Skeletal muscle tissue (tissue), 3 donors: ENCODE measurements at regions not wholly inside any gene's neighbourhood (a gene's known extent, or its start where the extent isn't known, plus 50 kb on each side); places are given as distances from the start of the nearest gene placed in this dataset.
"Not testable (repeated sequence)": the region's sequence is repeated elsewhere in the genome, so short reads cannot be mapped to it uniquely, and the experiment has no call there.

Experiments used
- H3K27ac ChIP-seq: one replicate; pipeline ENCODE4 v1.7.0; 2013; ENCODE audit warnings: mild to moderate bottlenecking, low read depth, low read length, inconsistent platforms
- H3K27me3 ChIP-seq, 3 donors: one replicate each; pipeline ENCODE4 v1.7.0; 2013; ENCODE audit warnings: low read length in 3 of 3; ENCODE audit not compliant: control insufficient read depth in 3 of 3, insufficient read depth in 3 of 3
- H3K36me3 ChIP-seq, 3 donors: one replicate each; pipeline ENCODE4 v1.7.0; 2013; ENCODE audit warnings: low read length in 3 of 3; ENCODE audit not compliant: control insufficient read depth in 3 of 3, insufficient read depth in 3 of 3
- H3K4me1 ChIP-seq, 3 donors: one replicate each; pipeline ENCODE4 v1.7.0; 2013; ENCODE audit warnings: low read length in 3 of 3, mild to moderate bottlenecking in 3 of 3; ENCODE audit not compliant: control insufficient read depth in 3 of 3, insufficient read depth in 3 of 3
- H3K4me3 ChIP-seq, 3 donors: one replicate each; pipeline ENCODE4 v1.7.0; 2013; ENCODE audit warnings: low read length in 3 of 3
- H3K9ac ChIP-seq, 3 donors: one replicate each; pipeline ENCODE4 v1.7.0; 2013; ENCODE audit warnings: low read length in 3 of 3, mild to moderate bottlenecking in 3 of 3, moderate library complexity in 2 of 3, low read depth in 1 of 3
- H3K9me3 ChIP-seq, 3 donors: one replicate each; pipeline ENCODE4 v1.7.0; 2013; ENCODE audit warnings: low read length in 3 of 3; ENCODE audit not compliant: control insufficient read depth in 3 of 3
- donor health status: Osteomylitis.

GRCh38 chr9:106769331-106769730 is 93.6 kb upstream of the ZNF462 start:
- Histone ChIP-seq H3K9ac (no peak overlapping the region), H3K4me1 (peaks cover 6 to 25% (median 8%) of the 10 kb centered on the region in 3 donors), H3K9me3 (no peaks in the 10 kb centered on the region), H3K4me3 (no peak overlapping the region), H3K36me3 (no peaks in the 10 kb centered on the region), H3K27ac (no peak overlapping the region), H3K27me3 (no peaks in the 10 kb centered on the region)

- H3K4me3 ChIP-seq, result peak overlapping the region in 1 of 3 donors; percentile 44
- no peaks in the 10 kb centered on the region for H3K36me3 ChIP-seq
- peak overlapping the region in 1 of 3 donors; percentile 40 for H3K9ac ChIP-seq
- peak overlapping the region; percentile 83 for H3K27ac ChIP-seq
- H3K4me1 ChIP-seq, result peaks cover 6 to 33% (median 8%) of the 10 kb centered on the region in 3 donors
- H3K9me3 ChIP-seq, result no peaks in the 10 kb centered on the region
- no peaks in the 10 kb centered on the region for H3K27me3 ChIP-seq
Observed at GRCh38 chr9:106771608-106772007, 91.4 kb upstream of the ZNF462 start.

GRCh38 chr9:106772523-106773290 is 90.3 kb upstream of the ZNF462 start:
- peak overlapping the region in 1 of 3 donors; percentile 40 for H3K9ac ChIP-seq
- no peaks in the 10 kb centered on the region for H3K27me3 ChIP-seq
- no peaks in the 10 kb centered on the region for H3K9me3 ChIP-seq
- no peak overlapping the region for H3K4me3 ChIP-seq
- H3K27ac ChIP-seq, result peak overlapping the region; percentile 83
- no peaks in the 10 kb centered on the region for H3K36me3 ChIP-seq
- H3K4me1 ChIP-seq, result peaks cover 6 to 33% (median 8%) of the 10 kb centered on the region in 3 donors

GRCh38 chr9:106773750-106774149 is 89.2 kb upstream of the ZNF462 start:
- Histone ChIP-seq H3K36me3 (no peaks in the 10 kb centered on the region), H3K27ac (peak overlapping the region; percentile 83), H3K27me3 (no peaks in the 10 kb centered on the region), H3K4me1 (peaks cover 6 to 33% (median 8%) of the 10 kb centered on the region in 3 donors), H3K9ac (no peak overlapping the region), H3K4me3 (no peak overlapping the region), H3K9me3 (no peaks in the 10 kb centered on the region)

- H3K27me3 ChIP-seq, result no peaks in the 10 kb centered on the region
- H3K36me3 ChIP-seq, result no peaks in the 10 kb centered on the region
- no peak overlapping the region for H3K4me3 ChIP-seq
- peaks cover 6 to 33% (median 8%) of the 10 kb centered on the region in 3 donors for H3K4me1 ChIP-seq
- no peak overlapping the region for H3K27ac ChIP-seq
- no peaks in the 10 kb centered on the region for H3K9me3 ChIP-seq
- H3K9ac ChIP-seq, result no peak overlapping the region
Observed at GRCh38 chr9:106775960-106776359, 87.0 kb upstream of the ZNF462 start.

GRCh38 chr9:106779796-106780195 is 83.2 kb upstream of the ZNF462 start:
- Histone ChIP-seq H3K9me3 (no peaks in the 10 kb centered on the region), H3K27ac (no peak overlapping the region), H3K9ac (no peak overlapping the region), H3K27me3 (no peaks in the 10 kb centered on the region), H3K4me3 (no peak overlapping the region), H3K4me1 (peaks cover 0 to 5% (median 0%) of the 10 kb centered on the region in 3 donors), H3K36me3 (no peaks in the 10 kb centered on the region)

GRCh38 chr9:106783121-106783520 is 79.8 kb upstream of the ZNF462 start:
- no peak overlapping the region for H3K9ac ChIP-seq

GRCh38 chr9:106784076-106784475 is 78.9 kb upstream of the ZNF462 start:
- Histone ChIP-seq H3K27ac (no peak overlapping the region), H3K27me3 (no peaks in the 10 kb centered on the region), H3K4me1 (peaks cover 0 to 6% (median 0%) of the 10 kb centered on the region in 3 donors), H3K9me3 (no peaks in the 10 kb centered on the region), H3K4me3 (no peak overlapping the region), H3K36me3 (no peaks in the 10 kb centered on the region), H3K9ac (no peak overlapping the region)

More at GRCh38 chr9:106783121-106783520, 79.8 kb upstream of the ZNF462 start:
- Histone ChIP-seq H3K27me3 (no peaks in the 10 kb centered on the region), H3K9me3 (no peaks in the 10 kb centered on the region), H3K4me1 (peaks cover 0 to 6% (median 0%) of the 10 kb centered on the region in 3 donors), H3K4me3 (no peak overlapping the region), H3K27ac (no peak overlapping the region), H3K36me3 (no peaks in the 10 kb centered on the region)

- H3K9me3 ChIP-seq, result no peaks in the 10 kb centered on the region
- H3K4me1 ChIP-seq, result peaks cover 0 to 6% (median 0%) of the 10 kb centered on the region in 3 donors
- H3K27me3 ChIP-seq, result no peaks in the 10 kb centered on the region
- no peak overlapping the region for H3K27ac ChIP-seq
- H3K9ac ChIP-seq, result no peak overlapping the region
- H3K4me3 ChIP-seq, result no peak overlapping the region
- H3K36me3 ChIP-seq, result no peaks in the 10 kb centered on the region
Observed at GRCh38 chr9:106785200-106785599, 77.8 kb upstream of the ZNF462 start.

- H3K9ac ChIP-seq, H3K4me3 ChIP-seq, H3K36me3 ChIP-seq, H3K9me3 ChIP-seq, H3K4me1 ChIP-seq, H3K27me3 ChIP-seq, H3K27ac ChIP-seq: not testable (repeated sequence)
Observed at GRCh38 chr9:106788021-106788420, 74.9 kb upstream of the ZNF462 start.
